PC-3 (cell line): ENCODE measurements at regions not wholly inside any gene's neighbourhood (a gene's known extent, or its start where the extent isn't known, plus 50 kb on each side); places are given as distances from the start of the nearest gene placed in this dataset.

Source experiments
- ATAC-seq: fragments of 200-7000 bp; cut with Tn5 transposase; 2 replicates; pipeline ENCODE4 v1.9.1; 2020; ENCODE audit warnings: mild to moderate bottlenecking, moderate library complexity
- BruUV-seq: library from RNA; stranded (reverse); fragments of 400-500 nt; replicated peaks from 2 replicates; lab custom pipeline; 2021; lab: Mats Ljungman, UMichigan
- CTCF ChIA-PET: fragments of 300-600 bp; sonication (Branson Sonifier 250); formaldehyde crosslinking; loops from one replicate; lab custom pipeline; 2022; ENCODE audit warnings: antibody characterized with exemption; lab: Charles Lee
- POLR2A ChIA-PET: fragments of 300-600 bp; sonication (Branson Sonifier 250); formaldehyde crosslinking; loops from one replicate; lab custom pipeline; 2022; ENCODE audit warnings: antibody characterized with exemption; ENCODE audit not compliant: unreplicated experiment; lab: Charles Lee
- DNase-seq: peaks from one replicate; pipeline ENCODE4 v3.0.0-alpha.2; 2015
- H2AFZ ChIP-seq: fragments of 300-600 bp; sonication (generic); 2 replicates; pipeline ENCODE4 v1.6.0; 2016; ENCODE audit warnings: antibody characterized with exemption, low read length
- H3F3A ChIP-seq: fragments of 300-600 bp; sonication (generic); one replicate; pipeline ENCODE4 v1.6.0; 2017; ENCODE audit warnings: antibody characterized with exemption, low read length, control low read depth, mild to moderate bottlenecking; ENCODE audit not compliant: unreplicated experiment
- H3K27ac ChIP-seq: fragments of 300-600 bp; sonication (generic); 2 replicates; pipeline ENCODE4 v1.5.1; 2016; ENCODE audit warnings: mild to moderate bottlenecking, low read length
- H3K27me3 ChIP-seq: fragments of 300-600 bp; sonication (generic); 2 replicates; pipeline ENCODE4 v1.6.1; 2016; ENCODE audit warnings: low read length, mixed read lengths
- H3K36me3 ChIP-seq: fragments of 300-600 bp; sonication (generic); 2 replicates; pipeline ENCODE4 v1.6.1; 2016; ENCODE audit warnings: low read depth, mixed run types, low read length, mixed read lengths
- H3K4me1 ChIP-seq: fragments of 300-600 bp; sonication (generic); 2 replicates; pipeline ENCODE4 v1.5.1; 2016; ENCODE audit warnings: low read length; ENCODE audit not compliant: insufficient read depth
- H3K4me2 ChIP-seq: fragments of 300-600 bp; sonication (generic); 2 replicates; pipeline ENCODE4 v1.6.0; 2016; ENCODE audit warnings: low read length
- H3K4me3 ChIP-seq: fragments of 300-600 bp; sonication (generic); 2 replicates; pipeline ENCODE4 v1.5.1; 2016; ENCODE audit warnings: mild to moderate bottlenecking, low read length, mixed read lengths
- H3K79me2 ChIP-seq: fragments of 300-600 bp; sonication (generic); 2 replicates; pipeline ENCODE4 v1.6.1; 2017; ENCODE audit warnings: low read length, mixed read lengths
- H3K9ac ChIP-seq: fragments of 300-600 bp; sonication (generic); 2 replicates; pipeline ENCODE4 v1.6.0; 2016; ENCODE audit warnings: mild to moderate bottlenecking, low read length
- H3K9me2 ChIP-seq: fragments of 300-600 bp; sonication (generic); replicated peaks from 2 replicates; pipeline ENCODE4 v1.6.1; 2016; ENCODE audit warnings: mixed run types, low read length, mixed read lengths
- H3K9me3 ChIP-seq: fragments of 300-600 bp; sonication (generic); 2 replicates; pipeline ENCODE4 v1.6.1; 2016; ENCODE audit warnings: low read length, mixed read lengths
- H4K20me1 ChIP-seq: fragments of 300-600 bp; sonication (generic); 2 replicates; pipeline ENCODE4 v1.6.1; 2016; ENCODE audit warnings: low read length, mixed read lengths
- CTCF ChIP-seq: fragments of 300-600 bp; sonication (generic); conservative IDR thresholded peaks from 2 replicates; pipeline ENCODE4 v1.5.1; 2017; ENCODE audit warnings: antibody characterized with exemption, low read depth, mild to moderate bottlenecking, low read length
- EZH2 ChIP-seq: fragments of 300-600 bp; sonication (generic); IDR thresholded peaks from one replicate; pipeline ENCODE4 v1.6.1; 2017; ENCODE audit warnings: antibody characterized with exemption, mild to moderate bottlenecking, low read length; ENCODE audit not compliant: unreplicated experiment
- EZH2phosphoT487 ChIP-seq: fragments of 300-600 bp; sonication (generic); IDR thresholded peaks from 2 replicates; pipeline ENCODE4 v1.6.1; 2018; ENCODE audit warnings: mild to moderate bottlenecking, antibody characterized with exemption, low read length, borderline replicate concordance
- intact Hi-C: fragments of 100-400 bp; cut with micrococcal nuclease; formaldehyde crosslinking; loops from 2 replicates; pipeline ENCODE4 v1.9.0; 2023

GRCh38 chr11:130548491-130548833, 100.0 kb downstream of the ADAMTS15 start:
- ChIA-PET CTCF (interaction anchor here (0.6 kb wide), 1 partner anchor 255 kb away, joined by 3 read pairs; no protein-coding TSS in a partner anchor), POLR2A (interaction anchor here (0.6 kb wide), 1 partner anchor 300 kb away, joined by 4 read pairs; no protein-coding TSS in a partner anchor)
- ATAC-seq (peak; percentile 88), DNase-seq (peak; percentile 79)
- peak overlapping the region; percentile 40 for H3K4me2 ChIP-seq
- no peak overlapping the region for H3K4me3 ChIP-seq
- H2AFZ ChIP-seq, result peak overlapping the region; percentile 11; the same call in 1 of the 2 replicates
- TF ChIP-seq CTCF (no peak), EZH2phosphoT487 (no peak), EZH2 (no peak)
- intact Hi-C loops, result no loop called here
- H3K4me1 ChIP-seq, result peaks cover 26% of the 10 kb centered on the region
- no peaks in the 10 kb centered on the region for H3K27me3 ChIP-seq
- no peaks in the 10 kb centered on the region for H3K9me2 ChIP-seq
- no peaks in the 10 kb centered on the region for H3K9me3 ChIP-seq
- no peaks in the 10 kb centered on the region for H4K20me1 ChIP-seq
- peaks cover 4% of the 10 kb centered on the region for H3F3A ChIP-seq
- peak overlapping the region; percentile 26; the same call in 1 of the 2 replicates for H3K9ac ChIP-seq
- no TSS peak for BruUV-seq
- H3K79me2 ChIP-seq, result no peaks in the 10 kb centered on the region
- peak overlapping the region; percentile 64 for H3K27ac ChIP-seq
- no peaks in the 10 kb centered on the region for H3K36me3 ChIP-seq

- Histone ChIP-seq H3K9ac (no peak overlapping the region), H3K4me1 (peaks cover 31% of the 10 kb centered on the region), H3K9me3 (no peaks in the 10 kb centered on the region), H3K36me3 (no peaks in the 10 kb centered on the region), H3K27me3 (no peaks in the 10 kb centered on the region), H2AFZ (no peak overlapping the region), H4K20me1 (no peaks in the 10 kb centered on the region), H3K27ac (peak overlapping the region; percentile 64), H3F3A (peaks cover 4% of the 10 kb centered on the region), H3K79me2 (no peaks in the 10 kb centered on the region), H3K4me3 (no peak overlapping the region), H3K9me2 (no peaks in the 10 kb centered on the region), H3K4me2 (no peak overlapping the region)
- no TSS peak for BruUV-seq
- intact Hi-C loops, result no loop called here
- ChIA-PET CTCF (no interaction called here), POLR2A (no interaction called here)
- no peak for ATAC-seq
- DNase-seq, result no peak
- peak; percentile 24; the same call in 1 of the 2 replicates for TF ChIP-seq CTCF
- TF ChIP-seq EZH2, result no peak
These were observed 101.1 kb downstream of the ADAMTS15 start for GRCh38 chr11:130549393-130549999.

- Histone ChIP-seq H3F3A (peaks cover 4% of the 10 kb centered on the region), H3K9me2 (no peaks in the 10 kb centered on the region), H3K36me3 (no peaks in the 10 kb centered on the region), H2AFZ (no peak overlapping the region), H3K9me3 (no peaks in the 10 kb centered on the region), H3K27me3 (no peaks in the 10 kb centered on the region), H3K79me2 (no peaks in the 10 kb centered on the region), H3K4me2 (no peak overlapping the region), H3K4me1 (peaks cover 36% of the 10 kb centered on the region), H3K9ac (no peak overlapping the region), H3K27ac (no peak overlapping the region), H4K20me1 (no peaks in the 10 kb centered on the region), H3K4me3 (no peak overlapping the region)
- BruUV-seq, result no TSS peak
- intact Hi-C loops, result no loop called here
- ChIA-PET POLR2A (no interaction called here), CTCF (no interaction called here)
- TF ChIP-seq CTCF, result no peak
- TF ChIP-seq EZH2, result no peak
- TF ChIP-seq EZH2phosphoT487, result no peak
- DNase-seq (no peak), ATAC-seq (no peak)
These were observed 101.7 kb downstream of the ADAMTS15 start for GRCh38 chr11:130550150-130550549.
